Activated CD4-positive, alpha-beta T cell treated with anti-CD3 and anti-CD28 coated beads, Interleukin-2, amount 50 U/mL, for 1 hour (primary cell): ENCODE measurements at regions not wholly inside any gene's neighbourhood (a gene's known extent, or its start where the extent isn't known, plus 50 kb on each side); places are given as distances from the start of the nearest gene placed in this dataset.
"Not testable (repeated sequence)": the region's sequence is repeated elsewhere in the genome, so short reads cannot be mapped to it uniquely, and the experiment has no call there.

Experiments used
- DNase-seq: peaks from one replicate; pipeline ENCODE4 v3.0.0-alpha.2; 2020

- no peak for DNase-seq
These were observed 192.3 kb downstream of the TMEM200A start for GRCh38 chr6:130558131-130558530.

GRCh38 chr6:130559166-130559565, 193.3 kb downstream of the TMEM200A start:
- no peak for DNase-seq

- DNase-seq = no peak
These were observed 194.4 kb downstream of the TMEM200A start for GRCh38 chr6:130560231-130560630.

DNA sequence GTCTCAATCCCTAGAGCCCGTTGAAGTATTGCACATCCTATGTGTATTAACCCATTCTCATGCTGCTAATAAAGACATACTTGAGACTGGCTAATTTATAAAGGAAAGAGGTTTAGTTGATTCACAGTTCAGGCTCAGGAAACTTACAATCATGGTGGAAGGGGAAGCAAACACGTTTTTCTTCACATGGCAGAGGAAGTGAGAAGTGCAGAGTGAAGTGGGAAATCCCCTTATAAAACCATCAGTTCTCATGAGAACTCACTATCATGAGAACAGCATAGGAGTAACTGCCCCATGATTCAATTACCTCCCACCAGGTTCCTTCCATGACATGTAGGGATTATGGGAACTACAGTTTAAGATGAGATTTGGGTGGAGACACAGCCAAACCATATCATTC, 195.3 kb downstream of the TMEM200A start:
- not testable (repeated sequence) for DNase-seq

GRCh38 chr6:130565696-130566095, 199.9 kb downstream of the TMEM200A start:
- no peak for DNase-seq

- DNase-seq = no peak
These were observed 208.3 kb downstream of the TMEM200A start for GRCh38 chr6:130574146-130574545.

- no peak for DNase-seq
These were observed 209.7 kb downstream of the TMEM200A start for GRCh38 chr6:130575557-130575956.

DNA sequence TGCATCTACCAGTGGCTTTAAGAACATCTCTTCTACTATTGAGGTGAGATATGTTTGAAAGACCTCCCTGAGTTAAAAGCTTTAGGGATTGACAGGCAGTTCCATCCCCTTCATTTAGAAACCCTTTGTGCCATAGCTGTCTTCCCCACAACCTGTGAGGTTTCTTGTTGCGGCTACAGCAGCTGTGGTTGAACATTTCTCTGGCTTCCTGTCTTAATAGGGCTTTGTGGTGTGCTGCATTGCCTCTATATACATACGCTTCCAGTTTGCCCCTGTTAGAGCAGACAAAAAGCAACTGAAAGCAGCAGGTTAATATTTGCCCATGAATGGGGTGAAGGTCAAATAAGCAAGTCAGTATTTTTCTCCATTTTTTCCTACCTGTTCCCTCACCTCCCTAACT, 210.2 kb downstream of the TMEM200A start:
- peak; percentile 20 for DNase-seq

DNA sequence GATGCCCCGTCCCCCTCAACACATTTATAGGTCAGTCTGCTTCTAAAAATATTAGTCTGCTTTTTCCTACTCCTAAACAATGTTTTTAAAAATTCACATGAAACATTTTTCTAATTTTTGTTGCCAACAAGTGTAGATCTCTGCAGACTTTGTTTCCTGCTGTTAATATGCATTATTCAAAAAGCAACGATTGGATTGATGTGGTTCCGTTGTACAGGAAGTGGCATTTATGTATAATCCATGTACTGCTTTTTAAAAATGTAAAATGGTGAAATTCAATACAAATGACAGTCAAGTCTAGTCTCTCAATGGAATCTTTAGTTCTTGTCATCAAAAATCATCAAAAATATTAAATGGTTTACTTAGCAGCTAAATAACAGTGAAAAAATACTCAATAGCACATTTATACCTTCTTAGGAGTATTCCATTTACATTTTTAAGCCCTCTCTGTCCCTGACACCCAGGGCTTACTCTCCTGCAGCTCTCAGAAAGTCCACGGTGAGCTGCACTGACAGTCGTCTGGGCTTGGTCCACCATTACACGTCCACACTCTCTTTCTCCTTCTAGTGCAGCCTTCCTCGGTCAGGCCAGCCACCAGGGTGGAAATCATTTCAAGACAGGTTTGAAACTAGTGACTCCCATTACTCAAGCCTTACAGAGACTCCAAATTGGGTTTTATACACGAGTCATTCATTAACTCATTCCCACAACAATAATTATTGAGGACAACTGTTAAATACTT, 211.5 kb downstream of the TMEM200A start:
- no peak for DNase-seq

DNA sequence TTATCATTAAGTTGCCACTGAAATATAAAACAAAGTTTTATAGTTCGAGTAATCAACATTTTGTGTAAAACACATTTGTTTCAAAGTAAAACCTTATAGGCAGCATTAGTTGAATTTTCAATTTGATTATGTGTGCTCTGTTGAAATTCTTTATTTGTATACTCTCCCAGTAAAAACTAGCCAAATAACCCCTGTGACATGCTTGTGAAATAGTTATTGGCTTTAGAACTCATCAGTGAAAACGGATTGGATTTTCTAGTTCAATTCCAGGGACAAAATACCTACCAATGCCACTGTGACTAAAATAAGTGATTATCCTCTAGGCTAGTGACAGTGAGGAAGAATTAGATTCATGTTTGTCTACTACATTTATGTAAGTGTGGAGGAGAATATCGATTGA, 212.9 kb downstream of the TMEM200A start:
- DNase-seq = no peak

GRCh38 chr6:130583268-130583667, 217.5 kb downstream of the TMEM200A start:
- no peak for DNase-seq

DNA sequence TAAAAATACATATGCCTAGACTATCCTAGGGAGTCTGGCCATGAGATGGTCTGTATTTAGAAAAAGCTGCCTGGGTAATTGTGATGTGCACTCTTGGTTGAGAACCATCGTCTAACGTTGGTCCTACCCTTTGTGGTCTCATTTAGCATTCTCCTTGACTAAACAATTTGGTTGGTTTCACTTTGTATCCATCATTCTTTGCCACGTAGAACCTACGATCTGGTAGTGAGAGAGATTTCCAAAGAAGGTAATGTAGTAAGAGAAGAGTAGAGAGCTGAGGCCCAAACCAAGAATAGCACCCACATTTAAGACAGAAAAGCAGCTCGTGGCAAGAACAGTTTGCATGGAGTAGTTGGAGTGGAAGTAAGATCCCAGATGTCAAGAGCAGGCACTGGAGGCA, 219.8 kb downstream of the TMEM200A start:
- DNase-seq = no peak

GRCh38 chr6:130587778-130588520, 222.1 kb downstream of the TMEM200A start:
- DNase-seq = no peak

DNA sequence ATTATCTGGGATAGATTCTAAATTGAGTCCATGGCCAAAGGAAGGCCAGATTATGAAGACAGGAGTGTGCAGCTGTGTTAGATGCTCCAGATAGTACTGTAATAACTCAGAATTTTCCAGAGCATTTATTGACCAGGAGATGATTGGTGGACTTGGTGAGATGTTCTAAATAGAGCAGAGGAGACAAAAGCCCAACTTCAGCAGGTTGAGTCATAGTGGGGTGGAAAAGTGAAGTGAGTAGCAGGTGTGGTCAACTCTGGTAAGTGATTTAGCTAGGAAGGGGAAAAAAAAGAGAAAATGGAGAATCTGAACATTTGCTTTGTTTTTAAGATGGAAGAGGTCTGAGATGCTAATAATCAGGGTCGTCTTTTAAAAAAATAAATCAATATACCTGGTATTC, 227.4 kb downstream of the TMEM200A start:
- DNase-seq = no peak

- no peak for DNase-seq
These were observed 228.1 kb downstream of the TMEM200A start for GRCh38 chr6:130593948-130594347.

DNA sequence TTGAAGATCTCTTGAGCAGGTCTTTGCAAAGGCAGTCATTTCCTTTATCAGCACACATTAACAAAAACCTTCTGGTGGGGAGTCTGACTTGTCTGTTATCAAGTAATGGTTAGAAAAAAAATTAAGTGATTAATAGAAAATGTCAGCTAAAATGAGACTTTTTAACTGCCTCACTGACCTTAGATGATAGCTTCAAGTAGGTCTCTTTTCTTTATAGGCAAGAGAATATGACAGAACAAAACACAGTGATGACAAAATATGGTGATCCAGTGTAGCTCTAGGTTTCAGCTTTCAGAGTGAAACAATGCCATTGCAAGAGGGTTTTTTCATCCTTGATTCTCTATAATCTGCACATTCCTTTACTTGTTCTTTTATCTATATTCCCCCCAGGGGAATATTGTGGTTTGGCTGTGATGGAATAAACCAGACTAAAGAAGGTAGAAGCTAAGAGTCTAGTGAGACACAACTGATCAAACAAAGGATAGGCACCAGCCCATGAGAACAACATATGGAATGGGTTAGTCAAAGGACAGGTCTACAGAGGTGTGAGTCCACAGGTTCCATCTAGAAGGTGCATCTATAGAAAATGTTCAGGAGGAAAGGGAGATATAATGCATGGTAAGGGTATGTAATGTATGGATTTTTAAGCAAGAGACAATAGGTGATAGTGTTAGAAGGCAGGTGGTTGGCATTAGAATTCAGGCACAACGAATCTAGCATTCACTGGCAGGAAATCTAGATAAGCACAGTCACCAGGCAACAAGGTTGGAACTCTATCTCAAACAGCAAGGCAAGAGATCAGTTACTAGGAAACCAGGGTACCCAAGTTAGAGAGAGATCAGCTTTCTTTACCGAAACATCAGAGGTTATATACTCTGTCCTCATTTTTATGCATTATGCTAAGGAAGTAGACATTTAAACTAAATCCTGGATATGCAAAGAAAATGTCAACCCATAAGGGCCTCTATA, 228.9 kb upstream of the SMLR1 start:
- DNase-seq = no peak

GRCh38 chr6:130600880-130601341, 226.3 kb upstream of the SMLR1 start:
- no peak for DNase-seq

- no peak for DNase-seq
These were observed 224.9 kb upstream of the SMLR1 start for GRCh38 chr6:130602151-130602770.

- no peak for DNase-seq
These were observed 223.8 kb upstream of the SMLR1 start for GRCh38 chr6:130603391-130603790.

DNA sequence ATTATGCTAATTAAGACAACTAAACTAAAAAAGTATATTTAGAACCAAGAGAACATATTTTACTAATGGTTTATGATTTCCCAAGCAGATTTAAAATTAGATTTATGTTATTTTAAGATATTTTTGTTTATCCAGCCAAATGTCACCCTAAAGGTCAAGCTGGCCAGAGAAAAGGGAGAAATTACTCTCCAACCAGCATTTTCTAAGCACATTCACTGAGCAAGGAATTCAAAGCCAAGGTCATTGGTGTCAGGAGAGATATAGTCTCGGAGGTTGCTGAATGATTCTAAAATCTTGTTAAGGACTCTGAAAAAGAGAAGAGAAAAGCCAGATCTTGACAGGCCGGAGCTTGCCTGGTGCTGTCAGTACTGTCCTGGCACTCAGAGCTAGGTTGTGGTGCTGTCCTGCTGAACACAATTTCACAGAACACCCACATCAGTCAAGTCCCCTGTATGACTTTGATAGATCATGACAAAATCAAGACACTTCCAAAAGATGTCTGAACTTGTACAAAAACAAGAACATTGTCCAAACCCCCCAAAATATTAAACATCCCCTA, 222.3 kb upstream of the SMLR1 start:
- no peak for DNase-seq

DNA sequence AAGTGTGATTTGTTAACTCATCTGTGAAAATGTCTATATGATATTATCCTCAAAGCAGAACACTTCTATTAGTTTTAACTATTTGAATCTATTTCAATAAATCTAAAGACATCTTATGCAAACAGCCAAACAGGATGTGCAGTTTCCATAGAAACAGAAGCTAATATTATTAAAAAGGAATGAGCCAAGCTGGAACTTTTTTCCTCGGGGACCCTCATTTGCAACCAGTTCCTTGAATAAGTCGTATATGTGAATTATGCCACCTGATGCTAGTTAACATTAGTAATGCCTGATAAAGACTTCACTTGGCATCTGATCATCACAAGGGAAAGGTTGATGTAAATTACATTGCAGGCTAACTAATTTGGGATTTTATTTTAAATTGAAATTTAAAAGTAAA, 216.9 kb upstream of the SMLR1 start:
- no peak for DNase-seq

DNA sequence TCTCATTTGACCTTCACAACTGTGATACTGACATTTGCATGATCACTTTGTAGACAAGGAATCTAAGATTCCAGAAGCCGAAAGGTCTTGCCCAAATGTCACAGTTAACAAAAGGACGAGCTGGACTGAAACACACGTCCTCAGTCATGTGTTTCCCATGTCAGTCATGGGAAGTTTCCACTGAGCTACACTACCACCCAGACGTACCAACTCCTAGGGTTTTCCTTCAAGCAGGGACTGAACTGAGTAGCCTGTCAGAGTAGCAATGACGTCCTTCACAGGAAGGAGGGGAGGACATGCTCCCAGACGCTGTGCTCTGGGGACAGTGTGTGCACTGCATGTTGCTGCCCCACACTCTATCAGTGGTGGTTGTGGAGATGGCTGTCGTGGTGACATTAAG, 215.8 kb upstream of the SMLR1 start:
- no peak for DNase-seq
